NB4 (cell line): ENCODE measurements at regions not wholly inside any gene's neighbourhood (a gene's known extent, or its start where the extent isn't known, plus 50 kb on each side); places are given as distances from the start of the nearest gene placed in this dataset.
A peak's percentile ranks its signal among the peaks of the same experiment; 100 is the strongest.

ENCODE experiments used
- DNase-seq: peaks from one replicate; pipeline ENCODE4 v3.0.0; 2010; ENCODE audit warnings: low read depth
- H3K4me3 ChIP-seq: one replicate; pipeline ENCODE4 v1.5.1; 2011; ENCODE audit warnings: mild to moderate bottlenecking, low read depth, low read length, moderate library complexity
- CTCF ChIP-seq: IDR thresholded peaks from one replicate; pipeline ENCODE4 v1.5.1; 2012; ENCODE audit warnings: low read depth, low read length
- MYC ChIP-seq: IDR thresholded peaks from 2 replicates; pipeline ENCODE4 v1.6.1; 2011; ENCODE audit warnings: low read depth, low read length
- POLR2A ChIP-seq: IDR thresholded peaks from 2 replicates; pipeline ENCODE4 v1.6.1; 2011; ENCODE audit warnings: mild to moderate bottlenecking; ENCODE audit not compliant: insufficient read length; ENCODE audit errors: extremely low read depth
- TF ChIP-seq, protein P1 (sequence below): IDR thresholded peaks from 2 replicates; pipeline ENCODE4 v1.6.1; 2011; ENCODE audit warnings: low read depth, low read length

GRCh38 chr4:74878323-74878722, 54.6 kb upstream of the PARM1 start:
- TF ChIP-seq, protein P1, sequence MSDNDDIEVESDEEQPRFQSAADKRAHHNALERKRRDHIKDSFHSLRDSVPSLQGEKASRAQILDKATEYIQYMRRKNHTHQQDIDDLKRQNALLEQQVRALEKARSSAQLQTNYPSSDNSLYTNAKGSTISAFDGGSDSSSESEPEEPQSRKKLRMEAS = no peak
- no peak for TF ChIP-seq MYC
- TF ChIP-seq POLR2A = no peak
- no peak for TF ChIP-seq CTCF
- no peak for DNase-seq
- no peak overlapping the region for H3K4me3 ChIP-seq

DNA sequence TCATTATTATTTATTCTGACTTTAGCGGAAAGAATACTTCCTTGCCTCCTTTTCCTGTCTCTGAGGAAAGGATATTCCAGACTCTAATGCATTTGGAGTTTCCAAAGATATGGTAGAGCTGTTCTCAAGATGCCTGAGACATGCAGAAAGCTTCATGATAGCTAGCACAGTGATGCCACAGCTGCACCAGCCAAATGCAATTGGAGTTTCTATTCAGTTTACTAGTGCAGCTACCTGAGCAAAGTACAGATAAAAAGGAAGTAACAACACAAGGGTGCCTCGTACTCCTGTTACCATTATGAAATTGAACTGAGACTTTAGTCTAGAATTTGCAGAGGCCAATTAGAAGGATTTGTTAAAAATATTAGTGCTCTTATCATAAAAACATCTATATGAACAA, 57.5 kb upstream of the PARM1 start:
- no peak for DNase-seq
- TF ChIP-seq POLR2A (no peak), MYC (no peak), CTCF (no peak)
- TF ChIP-seq, protein P1 = no peak
- H3K4me3 ChIP-seq = no peak overlapping the region

DNA sequence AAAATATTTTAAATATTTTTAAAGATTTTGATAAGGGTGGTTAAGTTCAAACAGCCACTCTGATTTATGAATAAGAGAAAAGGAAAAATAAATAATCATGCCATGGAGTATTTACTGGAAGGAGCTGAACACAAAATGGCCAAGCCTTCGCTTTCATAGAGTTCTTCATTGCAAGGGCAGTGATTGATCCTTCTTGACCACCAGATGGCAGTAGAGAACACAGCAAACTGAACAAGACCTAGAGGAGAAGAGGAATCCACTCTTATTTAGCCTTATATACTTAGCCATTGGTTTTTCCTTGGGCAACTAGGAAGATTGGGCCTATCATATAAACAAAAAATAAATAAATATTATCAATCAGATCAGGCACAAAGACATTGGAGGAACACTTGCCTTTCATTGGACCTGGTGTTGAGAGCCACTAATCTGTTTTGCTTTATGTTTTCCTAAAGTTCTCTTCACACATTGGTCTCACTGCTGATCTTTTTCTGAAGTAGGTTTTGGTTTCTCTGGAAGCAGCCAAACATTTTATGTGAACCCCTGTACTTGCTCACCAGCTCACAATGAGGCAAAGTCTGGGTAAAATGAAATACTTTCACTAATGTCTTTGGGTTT, 58.1 kb upstream of the PARM1 start:
- TF ChIP-seq POLR2A (no peak), MYC (no peak), CTCF (peak; percentile 81)
- TF ChIP-seq, protein P1 = no peak
- no peak overlapping the region for H3K4me3 ChIP-seq
- DNase-seq = peak; percentile 71

DNA sequence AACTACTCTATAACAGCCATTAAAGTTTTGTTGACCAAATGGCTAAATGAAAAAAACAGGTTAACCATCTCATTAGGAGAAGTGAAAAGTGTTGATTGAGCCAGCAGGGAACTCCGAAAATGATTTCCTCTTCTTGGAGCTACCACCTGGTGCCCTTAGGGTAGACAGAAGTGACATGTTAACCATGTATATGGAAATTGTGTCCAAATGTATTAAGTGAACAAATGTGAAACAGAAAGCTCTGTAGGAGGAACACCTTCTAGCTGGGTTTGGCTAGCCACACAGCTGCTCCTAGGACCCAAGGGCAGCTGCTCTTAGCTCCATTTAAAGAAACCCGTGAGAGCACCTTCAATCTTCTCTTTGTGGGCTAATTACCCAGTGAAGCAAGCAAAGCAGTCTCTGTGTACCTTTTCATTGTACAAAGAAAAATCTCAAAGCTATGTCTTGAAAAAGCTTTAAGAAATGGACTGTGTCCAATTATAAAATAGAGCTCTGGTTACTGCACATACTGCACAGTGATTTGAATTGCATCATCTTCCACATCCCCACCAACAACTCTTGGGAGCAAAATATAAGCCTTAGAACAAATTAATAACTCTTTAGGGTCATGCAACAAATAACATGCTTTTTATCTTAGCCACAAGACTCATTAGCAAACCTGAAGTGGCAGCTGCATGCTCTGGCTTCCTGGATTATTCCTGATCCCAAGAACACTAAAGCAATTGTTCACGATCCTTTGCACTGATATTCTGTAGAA, 59.2 kb upstream of the PARM1 start:
- TF ChIP-seq, protein P1 = no peak
- TF ChIP-seq CTCF (no peak), POLR2A (no peak), MYC (no peak)
- DNase-seq = no peak
- H3K4me3 ChIP-seq = no peak overlapping the region

DNA sequence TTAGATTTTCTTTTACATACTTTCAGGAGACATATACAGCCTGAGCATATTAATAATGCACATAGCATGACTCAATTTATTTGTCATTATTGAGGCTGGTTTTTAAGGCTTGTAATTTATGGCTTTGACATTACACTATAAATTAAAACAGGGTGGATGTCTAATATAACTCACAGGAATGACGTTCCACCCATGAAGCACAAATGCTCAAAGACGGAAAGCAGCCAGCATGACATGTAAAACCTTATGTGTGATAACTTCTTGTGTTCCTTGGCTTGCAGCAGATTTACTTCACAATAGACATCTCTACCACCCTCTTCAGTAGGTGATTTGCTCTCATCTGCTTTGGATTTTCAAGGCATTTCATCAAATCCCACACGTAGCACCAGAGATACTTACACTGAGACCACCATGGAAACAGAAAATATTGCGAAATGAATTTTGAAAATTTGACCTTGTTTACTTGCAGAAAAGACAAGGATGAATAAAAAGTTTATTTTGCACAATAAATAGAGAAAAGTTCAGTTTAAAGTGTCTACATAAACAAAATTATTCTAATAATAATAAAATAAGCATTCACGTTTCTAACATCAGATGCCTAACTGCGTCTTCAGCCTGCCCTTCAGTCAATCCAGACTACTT, 64.7 kb upstream of the BTC start:
- H3K4me3 ChIP-seq = no peak overlapping the region
- TF ChIP-seq CTCF = no peak
- no peak for TF ChIP-seq MYC
- TF ChIP-seq POLR2A = no peak
- TF ChIP-seq, protein P1 = no peak
- no peak for DNase-seq
